Panc1 (cell line): ENCODE measurements at regions not wholly inside any gene's neighbourhood (a gene's known extent, or its start where the extent isn't known, plus 50 kb on each side); places are given as distances from the start of the nearest gene placed in this dataset.
A peak's percentile ranks its signal among the peaks of the same experiment; 100 is the strongest.

Experiments
- ATAC-seq: fragments of 200-7000 bp; cut with Tn5 transposase; 2 replicates; pipeline ENCODE4 v1.9.1; 2020; ENCODE audit warnings: mild to moderate bottlenecking, moderate library complexity
- BruUV-seq: library from RNA; stranded (reverse); fragments of 400-500 nt; replicated peaks from 2 replicates; lab custom pipeline; 2021; lab: Mats Ljungman, UMichigan
- CTCF ChIA-PET: fragments of 300-600 bp; sonication (Branson Sonifier 250); formaldehyde crosslinking; loops from one replicate; lab custom pipeline; 2022; ENCODE audit warnings: antibody characterized with exemption; lab: Charles Lee
- POLR2A ChIA-PET: fragments of 300-600 bp; sonication (Branson Sonifier 250); formaldehyde crosslinking; loops from one replicate; lab custom pipeline; 2022; ENCODE audit warnings: antibody characterized with exemption; lab: Charles Lee
- DNase-seq: peaks from one replicate; pipeline ENCODE4 v3.0.0-alpha.2; 2010; ENCODE audit warnings: low read depth, low spot score
- H3K27ac ChIP-seq: 2 replicates; pipeline ENCODE4 v1.5.1; 2011; ENCODE audit warnings: mild to moderate bottlenecking, low read length, inconsistent platforms
- H3K27me3 ChIP-seq: fragments of 200-500 bp; sonication (Bioruptor generic); 2 replicates; pipeline ENCODE4 v1.6.0; 2014; ENCODE audit warnings: low read length, inconsistent platforms; ENCODE audit not compliant: control insufficient read depth, insufficient read depth
- H3K36me3 ChIP-seq: fragments of 200-500 bp; sonication (Bioruptor generic); 2 replicates; pipeline ENCODE4 v1.5.1; 2014; ENCODE audit warnings: inconsistent platforms, mild to moderate bottlenecking, low read length, moderate library complexity; ENCODE audit not compliant: control insufficient read depth, insufficient read depth
- H3K4me1 ChIP-seq: 2 replicates; pipeline ENCODE4 v1.5.1; 2011; ENCODE audit warnings: inconsistent platforms, mild to moderate bottlenecking, low read length, moderate library complexity; ENCODE audit not compliant: control insufficient read depth, insufficient read depth
- H3K4me3 ChIP-seq, 2 experiments: 2 replicates each; pipeline ENCODE4 v1.5.1; 2011 to 2012; ENCODE audit warnings: low read depth in 2 of 2, low read length in 2 of 2, mild to moderate bottlenecking in 2 of 2, inconsistent platforms in 1 of 2, moderate library complexity in 1 of 2
- H3K9me3 ChIP-seq: fragments of 200-500 bp; sonication (Bioruptor generic); 2 replicates; pipeline ENCODE4 v1.5.1; 2014; ENCODE audit warnings: low read depth, mild to moderate bottlenecking, inconsistent platforms, low read length, moderate library complexity; ENCODE audit not compliant: control insufficient read depth, insufficient read depth
- CTCF ChIP-seq: fragments of 450-650 bp; IDR thresholded peaks from 2 replicates; pipeline ENCODE4 v1.5.1; 2017; ENCODE audit warnings: mild to moderate bottlenecking
- POLR2AphosphoS5 ChIP-seq: IDR thresholded peaks from 2 replicates; pipeline ENCODE4 v1.6.1; 2012; ENCODE audit warnings: mild to moderate bottlenecking, low read depth, low read length, moderate library complexity
- REST ChIP-seq, 2 experiments: IDR thresholded peaks; 2 replicates each; pipeline ENCODE4 v1.6.1; 2011 to 2012; ENCODE audit warnings: low read depth in 2 of 2, control low read depth in 1 of 2, low read length in 1 of 2, mild to moderate bottlenecking in 1 of 2, moderate library complexity in 1 of 2; ENCODE audit not compliant: insufficient read depth in 1 of 2
- SIN3A ChIP-seq: IDR thresholded peaks from 2 replicates; pipeline ENCODE4 v1.6.1; 2012; ENCODE audit warnings: low read depth, mild to moderate bottlenecking, low read length, moderate library complexity, borderline replicate concordance; ENCODE audit not compliant: insufficient read depth
- TCF7L2 ChIP-seq: IDR thresholded peaks from 2 replicates; pipeline ENCODE4 v1.6.1; 2011; ENCODE audit warnings: mild to moderate bottlenecking, low read depth, low read length, inconsistent platforms
- in situ Hi-C: cut with HindIII; loops from 2 replicates; pipeline ENCODE4 v1.10.0; 2016; ENCODE audit warnings: low sequenced_read_pairs, low pct_unique_long_range_greater_than_20kb
- intact Hi-C: fragments of 100-400 bp; cut with micrococcal nuclease; formaldehyde crosslinking; loops from one replicate; pipeline ENCODE4 v1.10.0; 2022; ENCODE audit not compliant: unreplicated experiment

- TF ChIP-seq TCF7L2 = no peak
- no peak for TF ChIP-seq POLR2AphosphoS5
- TF ChIP-seq REST (IDR thresholded peaks at IDR 0.05; ENCODE audit: insufficient read depth in 1 of 2, low read depth in 2 of 2, low read length in 1 of 2) = no peak
- no peak for TF ChIP-seq CTCF
- TF ChIP-seq SIN3A = no peak
- Histone ChIP-seq H3K4me1 (no peaks in the 10 kb centered on the region; the same call in 1 of the 2 replicates), H3K9me3 (no peaks in the 10 kb centered on the region), H3K27ac (no peak overlapping the region), H3K36me3 (peaks cover 3% of the 10 kb centered on the region; the same call in 1 of the 2 replicates), H3K27me3 (peaks cover 14% of the 10 kb centered on the region), H3K4me3 (no peak overlapping the region)
- POLR2A ChIA-PET = no interaction called here
- BruUV-seq = no TSS peak
- intact Hi-C loops (loop anchor here (10.0 kb wide), 1 partner anchor 360 kb away; the partner anchor contains the start of genes LEPR and LEPROT), in situ Hi-C loops (no loop called here)
- DNase-seq (no peak), ATAC-seq (no peak)
- CTCF ChIA-PET = interaction anchor here (0.6 to 0.9 kb wide), 2 partner anchors 10 to 119 kb away, joined by 3 to 6 read pairs; no protein-coding TSS in a partner anchor
Measured at GRCh38 chr1:65064981-65065380, 83.0 kb upstream of the AK4 start.

GRCh38 chr1:65065524-65066418, 82.2 kb upstream of the AK4 start:
- intact Hi-C loops = loop anchor here (10.0 kb wide), 1 partner anchor 359 kb away; the partner anchor contains the start of genes LEPR and LEPROT
- POLR2A ChIA-PET = no interaction called here
- ATAC-seq (no peak), DNase-seq (no peak)
- peaks cover 3% of the 10 kb centered on the region; the same call in 1 of the 2 replicates for H3K36me3 ChIP-seq
- no peaks in the 10 kb centered on the region; the same call in 1 of the 2 replicates for H3K4me1 ChIP-seq
- no TSS peak for BruUV-seq
- in situ Hi-C loops = no loop called here
- H3K4me3 ChIP-seq = peak overlapping the region; percentile 49 to 54
- no peaks in the 10 kb centered on the region for H3K9me3 ChIP-seq
- H3K27ac ChIP-seq = no peak overlapping the region
- CTCF ChIA-PET = interaction anchor here (0.9 kb wide), 1 partner anchor 9 kb away, joined by 6 read pairs; no protein-coding TSS in a partner anchor
- TF ChIP-seq TCF7L2 (no peak), CTCF (no peak), REST (IDR thresholded peaks at IDR 0.05; ENCODE audit: insufficient read depth in 1 of 2, low read depth in 2 of 2, low read length in 1 of 2) (no peak), POLR2AphosphoS5 (no peak), SIN3A (no peak)
- H3K27me3 ChIP-seq = peaks cover 16% of the 10 kb centered on the region
